ENCODE measurements at regions not wholly inside any gene's neighbourhood (a gene's known extent, or its start where the extent isn't known, plus 50 kb on each side); places are given as distances from the start of the nearest gene placed in this dataset.
"Not testable (repeated sequence)": the region's sequence is repeated elsewhere in the genome, so short reads cannot be mapped to it uniquely, and the experiment has no call there.

DNA sequence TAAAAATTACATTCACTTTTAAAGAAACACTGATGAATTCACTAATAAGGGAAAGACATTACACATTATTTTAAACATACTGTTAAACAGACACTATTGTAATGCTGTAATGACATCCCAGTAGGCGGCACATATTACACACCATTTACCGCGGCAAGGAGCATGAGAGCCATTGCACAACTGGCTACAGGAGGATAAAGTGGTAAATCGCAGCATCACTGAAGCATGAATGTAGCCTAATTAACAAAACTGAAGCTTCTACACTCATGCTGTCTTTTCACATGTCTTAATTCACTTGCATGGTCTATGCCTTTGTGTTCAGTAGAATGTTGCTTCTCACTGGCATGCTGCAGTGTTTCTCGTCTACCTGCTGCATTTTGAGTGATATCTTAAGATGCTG, 1046.0 kb downstream of the MRPL39 start:
- no peak for DNase-seq (ENCODE audit: low spot score)

DNA sequence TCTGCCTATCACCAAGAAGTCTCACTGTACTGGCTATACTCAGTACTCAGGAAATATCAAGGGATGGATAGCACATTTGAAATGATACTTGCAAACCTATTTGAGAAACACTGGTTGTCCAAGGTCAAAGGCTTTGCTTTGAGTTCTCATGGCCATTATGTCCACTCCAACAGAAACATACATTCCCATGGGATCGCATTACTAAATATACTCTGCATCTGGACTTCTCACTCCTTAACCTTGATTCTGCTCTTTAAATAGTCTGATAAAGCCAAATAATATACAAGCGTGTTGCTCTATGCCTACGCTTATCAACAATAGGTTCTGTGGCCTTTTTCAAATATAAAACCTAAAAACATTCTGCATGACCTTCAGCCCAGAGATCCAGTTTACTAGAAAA, 1054.8 kb downstream of the MRPL39 start:
- DNase-seq (ENCODE audit: low spot score): no peak

GRCh38 chr21:24545807-24546361, 1061.4 kb downstream of the MRPL39 start:
- no peak for DNase-seq (ENCODE audit: low spot score)

DNA sequence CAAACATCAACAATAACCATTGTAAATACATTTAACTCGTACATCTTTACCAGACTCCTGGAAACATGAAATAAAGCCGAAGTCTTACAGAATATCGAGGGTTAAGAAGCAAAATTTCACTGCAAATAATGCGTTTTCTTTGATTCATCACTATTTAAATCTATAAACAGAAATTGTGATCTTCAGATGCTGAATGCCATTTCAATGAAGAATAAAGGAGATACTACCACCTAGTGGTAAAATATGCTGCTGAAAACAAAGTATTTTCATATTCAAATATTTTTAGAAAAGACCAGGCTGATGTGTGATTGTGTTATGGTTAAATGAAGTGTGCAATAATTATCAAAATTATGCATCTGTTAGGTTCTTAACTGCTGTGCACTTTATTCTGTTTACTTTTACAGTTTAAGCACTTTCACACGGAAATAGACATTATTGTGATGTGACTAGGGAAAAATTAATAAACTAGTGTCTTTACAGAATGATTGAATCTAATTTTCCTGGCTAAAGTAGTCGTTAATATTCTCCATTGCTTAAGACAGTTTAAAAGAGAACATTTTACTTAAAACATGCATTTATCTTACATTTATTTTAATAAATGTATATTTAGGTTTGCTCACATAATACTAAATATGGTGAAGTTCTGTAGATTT, 1093.1 kb downstream of the MRPL39 start:
- DNase-seq (ENCODE audit: low spot score): peak; percentile 11

- DNase-seq (ENCODE audit: low spot score): no peak
These were observed 1098.2 kb downstream of the MRPL39 start for GRCh38 chr21:24509131-24509530.

GRCh38 chr21:24486973-24487372, 1120.3 kb downstream of the MRPL39 start:
- DNase-seq (ENCODE audit: low spot score): no peak

DNA sequence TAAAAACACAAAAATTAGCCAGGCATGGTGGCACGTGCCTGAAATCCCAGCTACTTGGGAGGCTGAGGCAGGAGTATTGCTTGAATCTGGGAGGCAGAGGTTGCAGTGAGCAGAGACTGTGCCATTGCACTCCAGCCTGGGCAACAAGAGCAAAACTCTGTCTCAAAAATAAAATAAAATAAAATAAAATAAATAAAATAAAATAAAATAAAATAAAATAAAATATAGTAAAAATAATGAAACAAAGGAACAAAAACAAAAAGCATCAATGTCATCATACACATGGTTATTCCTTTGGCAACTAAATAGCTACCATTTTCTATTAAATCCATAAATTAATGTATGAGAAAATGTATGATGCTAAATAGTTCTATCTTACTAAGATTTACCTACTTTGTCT, 1123.9 kb downstream of the MRPL39 start:
- not testable (repeated sequence) for DNase-seq (ENCODE audit: low spot score)

GRCh38 chr21:24470852-24471251, 1136.4 kb downstream of the MRPL39 start:
- no peak for DNase-seq (ENCODE audit: low spot score)

- DNase-seq (ENCODE audit: low spot score): no peak
These were observed 1150.9 kb downstream of the MRPL39 start for GRCh38 chr21:24456358-24456757.

DNA sequence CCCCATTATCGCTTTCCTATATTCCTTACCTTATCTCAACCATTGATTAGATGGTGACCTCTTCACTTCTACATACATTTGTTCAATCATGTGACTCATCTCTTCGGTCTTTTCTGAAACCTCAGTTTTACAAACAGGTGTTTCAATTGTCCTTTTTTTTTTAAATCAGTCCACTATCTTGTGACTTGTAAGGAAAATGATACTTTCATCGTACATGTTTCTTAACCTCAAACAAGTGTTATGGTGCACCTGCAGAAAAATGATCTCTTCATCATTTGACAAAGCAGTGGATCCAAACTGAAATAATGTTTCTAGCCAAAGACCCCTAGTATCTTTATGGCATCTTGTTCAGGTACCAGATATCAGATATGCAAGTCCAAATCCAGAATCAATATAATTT, 1157.2 kb downstream of the MRPL39 start:
- no peak for DNase-seq (ENCODE audit: low spot score)

GRCh38 chr21:24445517-24445916, 1161.8 kb downstream of the MRPL39 start:
- no peak for DNase-seq (ENCODE audit: low spot score)

DNA sequence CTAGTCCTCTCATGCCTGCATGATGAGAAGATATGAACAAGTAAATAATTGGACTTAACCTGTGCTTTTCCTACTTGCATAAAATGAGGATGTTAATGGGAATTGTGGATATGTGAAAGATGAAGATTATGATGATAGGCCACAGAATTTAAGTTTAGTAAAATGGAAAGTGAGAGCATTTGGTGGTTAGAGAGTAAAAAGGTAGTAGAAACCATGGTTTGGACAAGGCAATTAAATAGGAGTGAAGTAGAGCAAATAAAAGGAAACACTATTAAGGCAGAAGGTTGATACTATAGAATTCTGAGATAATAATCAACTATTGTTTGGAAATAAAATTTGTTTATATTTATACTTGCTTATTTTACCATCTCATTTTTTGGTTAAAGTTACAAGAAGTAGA, 1162.5 kb downstream of the MRPL39 start:
- no peak for DNase-seq (ENCODE audit: low spot score)

DNA sequence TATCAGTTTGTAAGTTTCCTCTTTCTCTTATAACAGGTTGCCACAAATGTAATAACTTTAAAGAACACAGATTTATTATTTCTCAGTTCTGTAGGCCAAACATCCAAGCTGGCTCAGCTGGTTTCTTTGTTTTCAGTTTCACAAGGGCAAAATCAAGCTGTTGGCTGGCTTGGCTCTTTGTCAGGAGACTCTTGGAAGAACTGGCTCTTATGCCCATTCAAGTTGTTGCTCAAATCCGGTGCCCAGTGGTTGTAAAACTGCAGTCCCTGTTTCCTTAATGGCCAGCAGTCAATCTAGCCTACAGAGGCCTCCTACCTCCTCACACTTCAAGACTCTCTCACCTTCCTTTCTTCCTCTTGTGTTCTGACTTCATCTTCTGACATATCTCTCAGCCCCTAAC, 1171.0 kb downstream of the MRPL39 start:
- DNase-seq (ENCODE audit: low spot score): no peak

- DNase-seq (ENCODE audit: low spot score): no peak
These were observed 1178.6 kb downstream of the MRPL39 start for GRCh38 chr21:24428591-24429199.

DNA sequence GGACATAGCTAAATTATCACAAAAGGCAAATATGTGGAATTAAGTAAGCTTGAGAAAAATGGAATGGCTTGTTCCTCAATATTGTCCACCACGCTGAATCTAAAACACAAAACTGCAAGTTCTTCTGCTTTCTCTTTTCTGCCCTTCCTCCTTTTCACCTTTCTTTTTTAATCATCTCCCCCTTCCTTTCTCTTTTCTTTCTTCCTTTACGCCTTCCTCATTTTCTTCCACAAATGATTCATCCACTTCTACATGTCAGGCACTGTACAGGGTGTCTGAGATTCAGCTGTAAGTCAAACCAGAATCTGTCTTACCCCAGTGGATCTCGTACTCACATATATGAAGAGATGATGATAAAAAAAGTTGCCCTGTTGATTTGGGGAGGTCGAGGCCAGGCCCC, 1182.5 kb downstream of the MRPL39 start:
- no peak for DNase-seq (ENCODE audit: low spot score)

GRCh38 chr21:24423546-24423945, 1183.7 kb downstream of the MRPL39 start:
- no peak for DNase-seq (ENCODE audit: low spot score)

DNA sequence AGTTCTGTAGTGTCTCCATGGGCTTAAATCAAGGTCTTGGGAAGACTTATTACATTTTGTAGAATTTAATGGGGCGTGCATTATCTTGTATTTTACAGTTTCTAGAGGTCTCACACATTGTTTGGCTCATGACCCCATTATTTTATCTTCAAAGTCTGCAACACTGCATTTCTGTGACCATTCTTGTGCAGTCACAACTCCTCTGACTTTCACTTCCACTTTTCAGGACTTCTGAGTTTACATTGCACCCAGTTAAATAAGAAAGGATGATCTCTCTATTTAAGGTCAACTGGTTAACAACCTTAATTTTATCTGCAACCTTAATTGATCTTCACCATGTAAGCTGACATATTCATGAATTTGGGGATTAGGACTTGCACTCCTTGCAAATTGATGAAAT, 1186.6 kb downstream of the MRPL39 start:
- DNase-seq (ENCODE audit: low spot score): no peak

GRCh38 chr21:24419641-24420040, 1187.6 kb downstream of the MRPL39 start:
- not testable (repeated sequence) for DNase-seq (ENCODE audit: low spot score)

GRCh38 chr21:24418671-24419070, 1188.6 kb downstream of the MRPL39 start:
- no peak for DNase-seq (ENCODE audit: low spot score)

DNA sequence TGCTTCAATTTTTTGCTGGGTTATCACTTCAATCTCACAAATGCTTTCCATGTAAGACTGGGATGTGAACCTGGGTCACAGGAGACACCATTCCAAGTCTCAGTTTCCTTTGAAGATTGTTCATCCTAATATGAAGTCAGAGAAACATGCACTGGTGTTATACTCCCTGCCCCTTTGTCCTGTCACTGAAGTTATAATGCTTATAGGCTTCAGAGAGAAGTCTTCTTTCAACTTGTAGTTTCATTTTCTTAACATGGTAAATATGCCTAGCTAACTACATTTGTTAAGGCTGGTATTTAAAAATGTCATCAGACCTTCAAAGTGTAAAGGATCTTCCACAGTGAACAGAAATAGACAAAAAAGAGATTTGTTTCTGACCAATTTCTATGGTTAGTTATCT, 1195.9 kb downstream of the MRPL39 start:
- DNase-seq (ENCODE audit: low spot score): no peak

DNA sequence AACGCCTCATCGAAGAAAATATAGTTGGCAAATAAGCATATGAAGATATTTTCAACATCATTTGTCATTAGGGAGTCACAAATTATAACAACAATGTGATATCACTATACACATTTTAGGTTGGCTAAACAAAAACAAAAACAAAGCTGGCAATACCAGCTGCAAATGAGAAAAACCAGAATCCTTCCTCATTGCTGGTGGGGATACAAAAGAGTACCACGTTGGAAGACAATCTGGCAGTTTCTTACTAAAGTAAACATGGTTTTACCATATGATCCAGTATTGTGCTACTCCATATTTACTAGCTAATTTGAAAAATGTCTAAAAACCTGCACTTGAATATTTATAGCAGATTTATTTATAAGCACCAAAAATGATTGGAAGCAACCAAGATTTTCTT, 1204.1 kb downstream of the MRPL39 start:
- DNase-seq (ENCODE audit: low spot score): no peak

DNA sequence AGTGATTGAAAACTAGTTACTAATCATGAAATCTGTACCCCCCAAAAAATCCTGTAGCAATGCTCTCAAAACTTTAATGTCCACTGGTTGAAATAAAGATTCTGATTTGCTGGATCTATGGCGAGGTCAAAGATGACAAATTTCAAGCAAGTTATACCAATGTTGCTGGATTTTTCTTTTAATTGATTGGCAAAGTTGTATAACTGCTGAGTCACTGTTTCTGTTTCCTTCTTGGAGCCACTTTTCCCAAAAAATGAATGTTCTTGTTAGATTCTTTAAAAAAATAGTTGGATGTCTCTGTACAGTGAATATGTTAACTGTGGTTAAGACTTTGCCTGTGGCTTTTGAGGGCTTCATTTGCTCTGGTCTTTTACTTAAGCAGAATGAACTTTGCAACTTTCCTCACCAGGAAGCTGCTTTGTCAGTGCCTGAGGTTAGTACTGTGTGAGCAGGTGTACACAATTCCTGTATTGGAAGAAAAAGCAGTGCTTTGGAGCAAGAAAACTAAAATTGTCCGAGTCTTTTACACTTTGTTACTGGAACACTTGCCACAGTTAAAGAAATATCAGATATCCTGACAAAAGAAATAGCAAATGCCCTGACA, 1211.9 kb downstream of the MRPL39 start:
- DNase-seq (ENCODE audit: low spot score): no peak

- no peak for DNase-seq (ENCODE audit: low spot score)
These were observed 1232.1 kb downstream of the MRPL39 start for GRCh38 chr21:24375201-24375600.

Measured in umbilical cord (tissue), 1 donor.